ENCODE measurements at regions not wholly inside any gene's neighbourhood (a gene's known extent, or its start where the extent isn't known, plus 50 kb on each side); places are given as distances from the start of the nearest gene placed in this dataset.

GRCh38 chr12:71300772-71301675 lies 138.6 kb upstream of the LGR5 start:
- no peak for TF ChIP-seq EZH2 (IDR thresholded peaks at IDR 0.05; ENCODE audit: low read length, missing control alignments)
- Histone ChIP-seq H2AFZ (ENCODE audit: low read length) (no peak overlapping the region), H4K20me1 (ENCODE audit: control insufficient read depth, extremely low read depth, insufficient read depth, low read length) (no peaks in the 10 kb centered on the region), H3K4me1 (ENCODE audit: control insufficient read depth, extremely low read depth, insufficient read depth, low read length) (no peaks in the 10 kb centered on the region), H3K27ac (ENCODE audit: insufficient read depth, low read length) (no peak overlapping the region), H3K27me3 (ENCODE audit: control insufficient read depth, insufficient read depth, low read length) (no peaks in the 10 kb centered on the region), H3K4me3 (replicated peaks in 1 of 4; ENCODE audit: control extremely low read depth in 1 of 4, insufficient read depth in 1 of 4, low read depth in 3 of 4, low read length in 4 of 4) (no peak overlapping the region), H3K79me2 (ENCODE audit: control insufficient read depth, insufficient read depth, low read length) (no peaks in the 10 kb centered on the region), H3K4me2 (ENCODE audit: extremely low read depth, insufficient read depth, low read length) (no peak overlapping the region), H3K36me3 (ENCODE audit: control insufficient read depth, insufficient read depth, low read length) (no peaks in the 10 kb centered on the region), H3K9me3 (ENCODE audit: control insufficient read depth, insufficient read depth, low read depth, low read length) (no peaks in the 10 kb centered on the region), H3K9ac (ENCODE audit: insufficient read depth, low read length) (no peak overlapping the region)
- DNase-seq (ENCODE audit: low read depth in 2 of 2) = no peak

- Histone ChIP-seq H3K79me2 (ENCODE audit: control insufficient read depth, insufficient read depth, low read length) (no peaks in the 10 kb centered on the region), H3K9me3 (ENCODE audit: control insufficient read depth, insufficient read depth, low read depth, low read length) (no peaks in the 10 kb centered on the region), H3K27me3 (ENCODE audit: control insufficient read depth, insufficient read depth, low read length) (no peaks in the 10 kb centered on the region), H3K9ac (ENCODE audit: insufficient read depth, low read length) (no peak overlapping the region), H4K20me1 (ENCODE audit: control insufficient read depth, extremely low read depth, insufficient read depth, low read length) (no peaks in the 10 kb centered on the region), H3K4me1 (ENCODE audit: control insufficient read depth, extremely low read depth, insufficient read depth, low read length) (no peaks in the 10 kb centered on the region), H3K4me2 (ENCODE audit: extremely low read depth, insufficient read depth, low read length) (no peak overlapping the region), H2AFZ (ENCODE audit: low read length) (no peak overlapping the region), H3K27ac (ENCODE audit: insufficient read depth, low read length) (no peak overlapping the region), H3K4me3 (replicated peaks in 1 of 4; ENCODE audit: control extremely low read depth in 1 of 4, insufficient read depth in 1 of 4, low read depth in 3 of 4, low read length in 4 of 4) (no peak overlapping the region), H3K36me3 (ENCODE audit: control insufficient read depth, insufficient read depth, low read length) (no peaks in the 10 kb centered on the region)
- TF ChIP-seq CTCF (conservative IDR thresholded peaks at IDR 0.05 in 1 of 2, IDR thresholded peaks at IDR 0.05 in 1 of 2; ENCODE audit: low read depth in 1 of 2, low read length in 2 of 2) = no peak
- TF ChIP-seq EZH2 (IDR thresholded peaks at IDR 0.05; ENCODE audit: low read length, missing control alignments) = no peak
- peak in 1 of 2 donors; percentile 17 for DNase-seq (ENCODE audit: low read depth in 2 of 2)
Measured at GRCh38 chr12:71299541-71300376, 139.8 kb upstream of the LGR5 start.

- H3K27me3 ChIP-seq (ENCODE audit: control insufficient read depth, insufficient read depth, low read length) = no peaks in the 10 kb centered on the region
- no peak overlapping the region for H3K27ac ChIP-seq (ENCODE audit: insufficient read depth, low read length)
- no peaks in the 10 kb centered on the region for H3K4me1 ChIP-seq (ENCODE audit: control insufficient read depth, extremely low read depth, insufficient read depth, low read length)
- H2AFZ ChIP-seq (ENCODE audit: low read length) = no peak overlapping the region
- TF ChIP-seq EZH2 (IDR thresholded peaks at IDR 0.05; ENCODE audit: low read length, missing control alignments) = no peak
- no peak for TF ChIP-seq CTCF (conservative IDR thresholded peaks at IDR 0.05 in 1 of 2, IDR thresholded peaks at IDR 0.05 in 1 of 2; ENCODE audit: low read depth in 1 of 2, low read length in 2 of 2)
- H3K9ac ChIP-seq (ENCODE audit: insufficient read depth, low read length) = no peak overlapping the region
- no peaks in the 10 kb centered on the region for H4K20me1 ChIP-seq (ENCODE audit: control insufficient read depth, extremely low read depth, insufficient read depth, low read length)
- H3K4me2 ChIP-seq (ENCODE audit: extremely low read depth, insufficient read depth, low read length) = no peak overlapping the region
- H3K9me3 ChIP-seq (ENCODE audit: control insufficient read depth, insufficient read depth, low read depth, low read length) = no peaks in the 10 kb centered on the region
- H3K4me3 ChIP-seq (replicated peaks in 1 of 4; ENCODE audit: control extremely low read depth in 1 of 4, insufficient read depth in 1 of 4, low read depth in 3 of 4, low read length in 4 of 4) = no peak overlapping the region
- DNase-seq (ENCODE audit: low read depth in 2 of 2) = no peak
- H3K36me3 ChIP-seq (ENCODE audit: control insufficient read depth, insufficient read depth, low read length) = no peaks in the 10 kb centered on the region
- H3K79me2 ChIP-seq (ENCODE audit: control insufficient read depth, insufficient read depth, low read length) = no peaks in the 10 kb centered on the region
Measured at GRCh38 chr12:71297930-71298329, 140.1 kb upstream of the TSPAN8 start.

Data from fibroblast of lung (primary cell).